Body of pancreas (tissue), 4 donors: ENCODE measurements at regions not wholly inside any gene's neighbourhood (a gene's known extent, or its start where the extent isn't known, plus 50 kb on each side); places are given as distances from the start of the nearest gene placed in this dataset.

Source experiments
- CTCF ChIP-seq, 7 experiments: fragments of 450-650 bp in 4 of 7; fragments of 200-600 bp in 3 of 7; sonication (generic) in 3 of 7; IDR thresholded peaks; one replicate each; pipeline ENCODE4 v1.5.1; 2016 to 2019; ENCODE audit warnings: antibody characterized with exemption in 7 of 7
- POLR2A ChIP-seq, 3 donors: fragments of 450-650 bp; IDR thresholded peaks; one replicate each; pipeline ENCODE4 v1.6.1; 2016; ENCODE audit warnings: antibody characterized with exemption in 3 of 3, mild to moderate bottlenecking in 2 of 3

- TF ChIP-seq CTCF (IDR thresholded peaks at IDR 0.05) (no peak), POLR2A (IDR thresholded peaks at IDR 0.05) (no peak)
Observed at GRCh38 chr5:159566832-159567231, 236.5 kb upstream of the IL12B start.
